ENCODE measurements at regions not wholly inside any gene's neighbourhood (a gene's known extent, or its start where the extent isn't known, plus 50 kb on each side); places are given as distances from the start of the nearest gene placed in this dataset.

DNA sequence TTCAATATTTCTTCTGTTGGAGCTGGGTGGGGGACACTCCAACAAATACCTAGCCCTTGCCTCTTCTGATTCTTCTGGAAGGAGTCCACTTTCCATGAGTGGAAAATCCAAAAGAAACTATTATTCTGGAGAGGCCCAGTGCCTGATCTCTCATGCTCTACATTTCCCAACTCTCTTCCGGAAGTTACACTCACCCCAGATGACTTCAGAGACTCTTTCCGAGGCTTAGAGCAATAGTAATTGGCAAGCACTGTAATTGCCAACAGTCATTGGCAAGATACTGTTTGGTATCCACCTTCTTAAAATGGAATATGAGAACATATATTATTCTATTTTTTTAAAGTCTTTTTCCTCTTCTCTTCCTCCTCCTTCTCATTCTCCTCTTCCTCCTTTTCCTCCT, 60.5 kb upstream of the CYRIA start:
- H4K20me1 ChIP-seq (ENCODE audit: control insufficient read depth, insufficient read depth, insufficient read length): no peaks in the 10 kb centered on the region
- H2BK15ac ChIP-seq (ENCODE audit: low read depth, low read length): no peak overlapping the region
- H2AK5ac ChIP-seq (ENCODE audit: insufficient read length, low read length): no peak overlapping the region
- WGBS (ENCODE audit: extremely low coverage, insufficient read length, low lambda C conversion rate): no CpG with 5 or more reads among the region's 2 CpGs
- H3K14ac ChIP-seq (ENCODE audit: insufficient read depth, low read length): no peak overlapping the region
- H3K27ac ChIP-seq (ENCODE audit: insufficient read length, low read depth, low read length): no peak overlapping the region
- no peak overlapping the region for H3T11ph ChIP-seq (ENCODE audit: low read length)
- Mint-ChIP-seq H3K36me3 (ENCODE audit: insufficient read depth in 1 of 3, low read depth in 3 of 3) (no peaks in the 10 kb centered on the region), H3K4me1 (peaks cover 7 to 18% of the 10 kb centered on the region in 2 experiments), H3K4me3 (no peak overlapping the region), H3K27me3 (ENCODE audit: low read depth) (peaks cover 2% of the 10 kb centered on the region), H3K27ac (no peak overlapping the region), H3K9me3 (no peaks in the 10 kb centered on the region)
- H3K56ac ChIP-seq (ENCODE audit: insufficient read length, low read depth, low read length): no peak overlapping the region
- H2BK20ac ChIP-seq (ENCODE audit: low read depth, low read length, poor library complexity, severe bottlenecking): no peak overlapping the region
- H2BK120ac ChIP-seq (ENCODE audit: low read depth, low read length, poor library complexity, severe bottlenecking): no peak overlapping the region
- no peak overlapping the region for H3K18ac ChIP-seq (ENCODE audit: insufficient read length, low read depth, low read length)
- H3K23ac ChIP-seq (ENCODE audit: insufficient read length, low read depth, low read length): no peak overlapping the region
- H4K5ac ChIP-seq (ENCODE audit: insufficient read length, low read depth, low read length): no peak overlapping the region
- H3K79me2 ChIP-seq (ENCODE audit: insufficient read depth, low read length): no peaks in the 10 kb centered on the region
- H2AFZ ChIP-seq (ENCODE audit: low read length): no peak overlapping the region
- H3K23me2 ChIP-seq (ENCODE audit: insufficient read length, low read depth, low read length, poor library complexity, severe bottlenecking): no peaks in the 10 kb centered on the region
- H4K8ac ChIP-seq (replicated peaks; ENCODE audit: insufficient read length, low read depth, low read length): no peak overlapping the region
- H3K4ac ChIP-seq (ENCODE audit: low read depth, low read length): no peak overlapping the region
- H3K9ac ChIP-seq (ENCODE audit: extremely low read depth, insufficient read length, low read length): no peak overlapping the region
- no peaks in the 10 kb centered on the region for H3K27me3 ChIP-seq (ENCODE audit: insufficient read depth, low read length)
- H4K91ac ChIP-seq (ENCODE audit: insufficient read length, low read depth, low read length): no peak overlapping the region
- no peak for DNase-seq
- no peak overlapping the region for H2BK5ac ChIP-seq (ENCODE audit: insufficient read length, low read length)
- H3K4me1 ChIP-seq (ENCODE audit: insufficient read depth, low read length): peaks cover 5% of the 10 kb centered on the region; the same call in 1 of the 2 replicates
- no peaks in the 10 kb centered on the region for H3K9me3 ChIP-seq (ENCODE audit: control insufficient read depth, low read depth, low read length)
- H3K4me2 ChIP-seq (ENCODE audit: insufficient read depth, insufficient read length, low read length): no peak overlapping the region
- no peaks in the 10 kb centered on the region for H3K79me1 ChIP-seq (ENCODE audit: insufficient read depth, low read depth, low read length, poor library complexity, severe bottlenecking)
- no peak overlapping the region for H2BK12ac ChIP-seq (ENCODE audit: insufficient read length, low read depth, low read length)
- TF ChIP-seq, protein P1, sequence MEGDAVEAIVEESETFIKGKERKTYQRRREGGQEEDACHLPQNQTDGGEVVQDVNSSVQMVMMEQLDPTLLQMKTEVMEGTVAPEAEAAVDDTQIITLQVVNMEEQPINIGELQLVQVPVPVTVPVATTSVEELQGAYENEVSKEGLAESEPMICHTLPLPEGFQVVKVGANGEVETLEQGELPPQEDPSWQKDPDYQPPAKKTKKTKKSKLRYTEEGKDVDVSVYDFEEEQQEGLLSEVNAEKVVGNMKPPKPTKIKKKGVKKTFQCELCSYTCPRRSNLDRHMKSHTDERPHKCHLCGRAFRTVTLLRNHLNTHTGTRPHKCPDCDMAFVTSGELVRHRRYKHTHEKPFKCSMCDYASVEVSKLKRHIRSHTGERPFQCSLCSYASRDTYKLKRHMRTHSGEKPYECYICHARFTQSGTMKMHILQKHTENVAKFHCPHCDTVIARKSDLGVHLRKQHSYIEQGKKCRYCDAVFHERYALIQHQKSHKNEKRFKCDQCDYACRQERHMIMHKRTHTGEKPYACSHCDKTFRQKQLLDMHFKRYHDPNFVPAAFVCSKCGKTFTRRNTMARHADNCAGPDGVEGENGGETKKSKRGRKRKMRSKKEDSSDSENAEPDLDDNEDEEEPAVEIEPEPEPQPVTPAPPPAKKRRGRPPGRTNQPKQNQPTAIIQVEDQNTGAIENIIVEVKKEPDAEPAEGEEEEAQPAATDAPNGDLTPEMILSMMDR (conservative IDR thresholded peaks at IDR 0.05): no peak

All from H9 (cell line).